ENCODE measurements at regions not wholly inside any gene's neighbourhood (a gene's known extent, or its start where the extent isn't known, plus 50 kb on each side); places are given as distances from the start of the nearest gene placed in this dataset.

GRCh38 chr1:184199036-184199435 lies 147.5 kb downstream of the TSEN15 start (continued):
- TF ChIP-seq ZBTB4 (CRISPR knock-in tag; IDR thresholded peaks at IDR 0.05): no peak
- TF ChIP-seq SREBF2 (IDR thresholded peaks at IDR 0.05; ENCODE audit: low read length): no peak
- no peak for TF ChIP-seq RFX5 (IDR thresholded peaks at IDR 0.05; ENCODE audit: low read depth, low read length)
- TF ChIP-seq ATF7 (IDR thresholded peaks at IDR 0.05; ENCODE audit: low read depth): no peak

- intact Hi-C loops (cut with micrococcal nuclease; ENCODE audit: unreplicated experiment) (no loop called here), in situ Hi-C loops (cut with MboI) (no loop called here)
- FAIRE-seq (no peak), DNase-seq (ENCODE audit: low read depth, low spot score) (no peak), ATAC-seq (no peak)
- H3K4me2 ChIP-seq (ENCODE audit: control insufficient read depth, insufficient read depth): no peak overlapping the region
- H4K20me1 ChIP-seq (ENCODE audit: control insufficient read depth, insufficient read depth): no peaks in the 10 kb centered on the region
- H3K27me3 ChIP-seq (replicated peaks in 1 of 2; ENCODE audit: control insufficient read depth in 2 of 2, insufficient read depth in 2 of 2, low read length in 1 of 2): no peaks in the 10 kb centered on the region; a peak in 1 of 4 replicates
- ChIA-PET SMC1A (ENCODE audit: uncharacterized antibody, unreplicated experiment) (interaction anchor here (1.2 kb wide), 1 partner anchor 16 kb away, joined by 3 read pairs; no protein-coding TSS in a partner anchor), CTCF (interaction anchor here (0.8 kb wide), 1 partner anchor 124 kb away, joined by 4 read pairs; no protein-coding TSS in a partner anchor), POLR2A (no interaction called here), RAD21 (ENCODE audit: unreplicated experiment) (no interaction called here)
- no TSS peak for BruUV-seq (replicated peaks)
- H3K9ac ChIP-seq (ENCODE audit: control insufficient read depth, insufficient read depth, low read length): no peak overlapping the region
- H2AFZ ChIP-seq (ENCODE audit: control insufficient read depth, low read depth, low read length): no peak overlapping the region
- WGBS (ENCODE audit: insufficient coverage, insufficient replicate concordance, low lambda C conversion rate, missing lambda C conversion rate): 26% methylated on average over 4 of the region's 4 CpGs
- H3K9me3 ChIP-seq (replicated peaks; ENCODE audit: control insufficient read depth, insufficient read depth, low read length): no peaks in the 10 kb centered on the region
- H3K27ac ChIP-seq (ENCODE audit: control insufficient read depth, insufficient read depth): no peak overlapping the region
- no peak for TF ChIP-seq TAF1 (IDR thresholded peaks at IDR 0.05; ENCODE audit: borderline replicate concordance, low read depth, low read length)
- no peaks in the 10 kb centered on the region for H3K36me3 ChIP-seq (ENCODE audit: control insufficient read depth in 2 of 2, insufficient read depth in 2 of 2, low read length in 1 of 2)
- no peak overlapping the region for H3K4me3 ChIP-seq
- H3K4me1 ChIP-seq (ENCODE audit: control insufficient read depth, insufficient read depth, low read length): no peaks in the 10 kb centered on the region
- H3K79me2 ChIP-seq (ENCODE audit: control insufficient read depth, insufficient read depth, low read length): no peaks in the 10 kb centered on the region
Observed at GRCh38 chr1:184199438-184200085, 148.0 kb downstream of the TSEN15 start.

Data from GM12878 (cell line).